ENCODE measurements at regions not wholly inside any gene's neighbourhood (a gene's known extent, or its start where the extent isn't known, plus 50 kb on each side); places are given as distances from the start of the nearest gene placed in this dataset.

- TF ChIP-seq, protein P1, sequence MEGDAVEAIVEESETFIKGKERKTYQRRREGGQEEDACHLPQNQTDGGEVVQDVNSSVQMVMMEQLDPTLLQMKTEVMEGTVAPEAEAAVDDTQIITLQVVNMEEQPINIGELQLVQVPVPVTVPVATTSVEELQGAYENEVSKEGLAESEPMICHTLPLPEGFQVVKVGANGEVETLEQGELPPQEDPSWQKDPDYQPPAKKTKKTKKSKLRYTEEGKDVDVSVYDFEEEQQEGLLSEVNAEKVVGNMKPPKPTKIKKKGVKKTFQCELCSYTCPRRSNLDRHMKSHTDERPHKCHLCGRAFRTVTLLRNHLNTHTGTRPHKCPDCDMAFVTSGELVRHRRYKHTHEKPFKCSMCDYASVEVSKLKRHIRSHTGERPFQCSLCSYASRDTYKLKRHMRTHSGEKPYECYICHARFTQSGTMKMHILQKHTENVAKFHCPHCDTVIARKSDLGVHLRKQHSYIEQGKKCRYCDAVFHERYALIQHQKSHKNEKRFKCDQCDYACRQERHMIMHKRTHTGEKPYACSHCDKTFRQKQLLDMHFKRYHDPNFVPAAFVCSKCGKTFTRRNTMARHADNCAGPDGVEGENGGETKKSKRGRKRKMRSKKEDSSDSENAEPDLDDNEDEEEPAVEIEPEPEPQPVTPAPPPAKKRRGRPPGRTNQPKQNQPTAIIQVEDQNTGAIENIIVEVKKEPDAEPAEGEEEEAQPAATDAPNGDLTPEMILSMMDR (IDR thresholded peaks at IDR 0.05): no peak
- no peak for TF ChIP-seq POLR2A (IDR thresholded peaks at IDR 0.05)
Observed at GRCh38 chr13:22934744-22935523, 245.8 kb upstream of the SGCG start.
